ENCODE measurements at regions not wholly inside any gene's neighbourhood (a gene's known extent, or its start where the extent isn't known, plus 50 kb on each side); places are given as distances from the start of the nearest gene placed in this dataset.
"Not testable (repeated sequence)": the region's sequence is repeated elsewhere in the genome, so short reads cannot be mapped to it uniquely, and the experiment has no call there.

DNA sequence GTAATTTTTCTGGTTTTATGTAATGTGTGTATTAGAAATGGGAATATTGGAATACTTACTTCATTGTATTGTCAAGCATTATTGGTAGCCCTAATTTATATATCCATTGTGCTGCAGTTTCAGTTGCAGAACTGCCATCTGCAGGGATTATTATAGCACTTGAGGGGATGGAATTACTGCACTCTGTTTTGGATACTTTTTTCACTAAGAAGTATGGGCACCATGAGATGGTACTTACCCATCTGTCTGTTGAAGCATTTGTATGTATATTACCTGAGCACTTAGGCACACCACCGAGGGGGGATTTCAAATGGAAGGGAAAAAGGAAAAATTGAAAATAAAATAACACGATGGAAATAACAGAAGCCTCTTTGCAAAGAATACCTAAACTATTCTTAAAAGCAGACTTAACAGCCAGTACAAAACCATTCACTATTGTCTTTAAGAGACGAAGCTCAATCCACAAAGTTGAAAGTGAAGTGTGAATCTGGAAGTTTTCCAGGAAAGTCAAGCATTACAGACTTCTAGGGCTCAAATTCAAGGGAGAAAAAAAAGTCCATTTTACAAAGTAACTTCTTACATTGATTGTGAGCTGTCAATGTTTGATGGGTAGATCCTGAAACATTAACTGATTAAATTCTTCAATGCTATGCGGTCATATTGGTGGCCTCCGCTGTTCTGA, 318.7 kb downstream of the SOX4 start:
- DNase-seq (ENCODE audit: low spot score) = no peak

DNA sequence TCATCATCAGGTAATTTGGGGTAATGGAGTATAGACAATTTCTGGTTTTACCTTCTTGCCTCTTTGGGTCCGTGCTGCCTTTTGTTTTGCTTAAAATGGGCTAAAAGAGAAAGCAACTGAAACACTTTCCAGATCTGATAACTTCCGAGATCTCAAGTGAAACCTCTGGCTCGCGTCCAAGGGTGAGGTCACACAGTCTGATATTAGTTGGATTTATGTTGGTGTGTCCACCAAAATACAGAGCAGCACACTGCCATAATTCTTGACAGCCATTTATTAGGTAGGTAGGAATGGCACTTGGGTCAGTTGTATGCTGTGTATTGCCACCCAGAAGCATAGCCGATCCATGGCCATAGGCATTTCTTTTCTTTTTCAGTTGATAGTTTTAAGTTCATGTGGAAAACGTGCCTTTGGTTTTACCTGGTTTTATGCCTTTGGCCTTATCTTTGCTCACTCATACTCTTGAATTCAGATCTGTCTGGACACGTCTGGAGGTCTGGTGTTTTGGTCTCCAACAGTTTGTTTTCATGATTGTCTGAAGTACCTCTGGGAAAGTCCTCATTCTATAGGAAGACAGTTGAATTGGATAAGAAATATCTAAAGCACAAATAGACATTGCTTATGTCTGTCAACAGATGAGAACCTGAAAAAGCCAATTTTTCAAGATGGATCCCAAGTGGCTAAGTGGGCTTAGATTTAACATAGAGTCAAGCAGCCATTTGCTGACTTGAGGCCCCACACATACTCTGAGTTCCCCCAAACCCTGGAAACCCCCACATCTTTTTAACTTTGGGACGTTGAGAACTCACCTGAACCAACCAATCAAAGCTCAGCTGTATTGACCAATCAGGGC, 320.8 kb downstream of the SOX4 start:
- DNase-seq (ENCODE audit: low spot score) = no peak

DNA sequence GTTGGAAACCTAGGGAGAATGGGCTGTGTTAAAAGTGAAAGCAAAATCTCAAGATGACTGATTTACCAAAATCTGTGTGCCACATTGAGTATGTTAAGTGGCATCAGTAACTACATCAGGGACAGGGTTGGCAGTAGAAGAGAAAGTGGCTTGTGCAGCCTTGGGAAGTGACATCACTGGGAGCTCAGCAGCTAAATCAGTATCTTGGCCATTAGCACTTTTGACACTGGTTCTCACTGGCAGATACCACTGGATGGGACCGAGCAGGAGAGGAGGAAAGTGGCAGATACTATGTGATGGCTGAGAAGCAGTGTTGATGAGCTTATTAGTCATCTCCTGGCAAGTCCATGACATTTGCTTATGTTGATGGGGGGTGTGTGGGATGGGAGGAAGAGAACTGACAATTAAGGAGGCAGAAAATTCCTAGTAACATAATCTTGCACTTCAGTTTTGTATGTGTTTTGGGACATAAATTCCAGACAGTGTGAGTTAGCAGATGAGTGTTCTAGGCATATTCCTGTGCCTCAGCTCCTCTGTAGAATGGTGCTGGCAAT, 322.2 kb downstream of the SOX4 start:
- DNase-seq (ENCODE audit: low spot score) = no peak

DNA sequence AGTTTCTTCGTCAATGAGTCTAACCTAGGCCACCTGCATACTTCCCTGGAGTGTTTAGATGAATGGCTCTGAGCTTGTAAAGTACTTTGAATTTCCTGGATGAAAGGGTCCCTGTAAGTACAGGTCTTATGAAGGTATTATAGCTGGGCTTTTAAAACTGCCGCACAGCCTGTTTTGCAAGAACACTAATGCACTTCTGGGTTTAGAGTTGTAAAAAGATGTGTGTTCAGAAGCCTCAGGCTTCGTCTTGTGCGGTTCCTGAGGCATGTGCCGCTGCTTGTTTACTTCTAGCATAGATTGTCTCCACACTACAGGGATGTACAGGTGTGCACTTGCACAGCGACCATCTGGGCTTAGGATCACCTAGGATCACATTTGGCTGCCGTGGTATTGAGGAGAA, 324.5 kb downstream of the SOX4 start:
- no peak for DNase-seq (ENCODE audit: low spot score)

DNA sequence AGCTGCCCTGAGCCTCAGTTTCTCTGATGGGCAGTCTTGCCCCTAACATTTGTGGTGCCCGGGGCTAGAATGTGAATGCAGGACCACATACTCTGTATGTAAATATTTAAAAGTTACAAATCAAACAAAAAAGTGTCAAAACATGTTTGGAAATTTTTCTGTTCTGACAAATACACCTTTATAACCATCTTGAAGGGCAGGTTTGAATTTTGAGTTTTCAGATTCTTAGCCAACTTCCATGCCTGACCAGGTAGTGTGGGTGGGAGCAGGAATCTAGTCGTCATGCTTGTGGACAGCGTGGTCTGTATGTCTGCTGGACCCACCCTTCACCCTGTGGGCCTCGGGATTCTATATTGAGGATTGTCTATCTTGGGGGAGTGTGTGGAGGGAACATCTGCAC, 325.1 kb downstream of the SOX4 start:
- no peak for DNase-seq (ENCODE audit: low spot score)

DNA sequence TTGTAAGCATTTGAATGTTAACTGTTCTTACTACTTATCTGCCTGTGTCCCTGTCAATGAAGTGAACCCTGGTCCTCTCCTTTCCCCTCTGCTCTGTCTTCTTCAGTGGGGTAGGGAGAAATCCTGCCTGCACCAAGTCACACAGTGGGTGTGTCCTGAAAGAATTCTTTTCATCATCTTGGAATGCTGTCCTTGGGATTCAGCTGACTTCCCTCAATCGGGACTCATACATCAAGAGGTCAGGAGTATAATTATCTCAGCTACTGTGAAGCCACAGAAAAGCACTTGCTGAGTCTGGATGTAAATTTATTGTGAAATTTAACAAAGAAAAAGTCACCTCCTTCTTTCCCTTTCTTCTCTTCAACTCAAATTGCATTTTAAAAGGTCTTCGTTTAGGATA, 328.5 kb downstream of the SOX4 start:
- no peak for DNase-seq (ENCODE audit: low spot score)

DNA sequence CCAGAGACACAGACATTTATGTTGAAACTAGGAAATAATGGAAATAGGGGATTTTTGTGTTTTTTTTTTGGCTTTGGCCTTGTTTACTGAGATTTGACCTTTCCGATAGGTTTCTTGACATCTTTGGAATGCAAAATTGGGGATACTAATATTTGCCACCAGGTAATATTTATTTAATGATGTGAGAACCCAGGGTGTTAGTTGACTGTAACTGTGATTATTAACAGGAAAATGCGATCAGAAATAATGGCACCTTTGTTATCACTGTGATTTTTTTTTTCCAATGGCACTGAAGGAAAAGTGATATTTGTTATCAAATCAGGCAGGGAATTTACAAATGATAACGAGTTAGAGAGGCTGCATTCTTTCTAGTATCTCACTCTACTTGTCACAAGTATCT, 330.5 kb downstream of the SOX4 start:
- no peak for DNase-seq (ENCODE audit: low spot score)

DNA sequence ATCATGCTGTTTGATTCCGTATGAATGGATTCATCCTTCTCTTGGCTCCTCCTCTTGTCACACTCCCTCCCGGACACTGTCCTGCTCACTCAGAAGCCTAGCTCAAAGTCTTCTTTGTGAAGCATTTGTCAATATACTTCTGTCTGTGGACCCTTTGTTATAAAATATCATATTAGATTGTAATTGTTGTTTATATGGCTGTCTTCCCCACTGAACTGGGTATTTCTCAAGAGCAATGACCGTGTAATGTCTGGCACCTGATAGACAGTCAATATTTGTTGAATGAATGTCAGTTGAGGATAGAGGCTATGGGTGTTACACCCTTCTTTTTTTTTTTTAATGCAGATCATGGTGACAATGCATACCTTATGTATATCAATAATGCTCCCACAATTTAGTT, 335.3 kb downstream of the SOX4 start:
- DNase-seq (ENCODE audit: low spot score) = no peak

DNA sequence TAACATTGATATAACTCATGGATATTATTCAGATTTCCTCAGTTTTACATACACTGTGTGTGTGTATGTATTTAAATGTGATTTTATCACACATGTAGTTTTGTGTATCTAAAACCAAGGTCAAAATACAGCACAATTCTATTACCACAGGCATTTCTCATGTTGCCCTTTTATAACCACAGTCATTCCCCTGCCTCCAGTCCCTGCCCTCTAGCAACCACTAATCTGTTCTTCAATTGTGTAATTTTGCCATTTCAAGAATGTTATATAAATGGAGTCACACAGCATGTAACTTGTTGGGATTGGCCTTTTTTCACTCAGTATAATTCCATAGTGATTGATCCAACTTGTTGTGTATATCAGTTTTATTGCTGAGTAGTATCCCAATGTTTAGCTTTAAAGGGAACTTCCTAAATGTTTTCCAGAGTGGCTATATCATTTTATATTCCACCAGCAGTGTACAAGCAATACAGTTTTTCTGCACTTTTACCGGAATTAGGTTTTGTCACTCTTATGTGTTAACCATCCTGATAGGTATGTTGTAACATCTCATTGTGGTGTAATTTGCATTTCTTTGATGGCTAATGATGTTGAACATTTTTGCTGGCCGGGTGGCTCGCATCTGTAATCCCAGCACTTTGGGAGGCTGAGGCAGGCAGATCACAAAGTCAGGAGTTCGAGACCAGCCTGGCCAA, 338.2 kb downstream of the SOX4 start:
- DNase-seq (ENCODE audit: low spot score) = no peak

DNA sequence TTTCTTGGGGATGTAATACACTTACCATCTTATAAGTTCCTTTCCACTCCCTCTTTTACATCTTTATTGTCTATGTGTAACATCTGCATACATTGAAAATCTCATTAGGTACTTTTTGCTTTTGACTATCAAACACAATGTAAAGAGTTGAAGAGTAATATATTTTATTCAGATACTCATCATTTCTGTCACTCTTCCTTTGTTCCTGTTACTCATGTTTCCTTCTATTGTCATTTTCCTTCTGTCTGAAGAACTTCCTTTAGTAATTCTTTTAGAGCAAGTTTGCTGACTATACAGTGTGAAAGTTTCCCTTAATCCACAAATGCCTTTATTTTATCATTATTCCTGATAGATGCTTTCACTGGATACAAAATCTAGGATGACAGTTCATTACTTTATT, 339.8 kb downstream of the SOX4 start:
- DNase-seq (ENCODE audit: low spot score) = no peak

DNA sequence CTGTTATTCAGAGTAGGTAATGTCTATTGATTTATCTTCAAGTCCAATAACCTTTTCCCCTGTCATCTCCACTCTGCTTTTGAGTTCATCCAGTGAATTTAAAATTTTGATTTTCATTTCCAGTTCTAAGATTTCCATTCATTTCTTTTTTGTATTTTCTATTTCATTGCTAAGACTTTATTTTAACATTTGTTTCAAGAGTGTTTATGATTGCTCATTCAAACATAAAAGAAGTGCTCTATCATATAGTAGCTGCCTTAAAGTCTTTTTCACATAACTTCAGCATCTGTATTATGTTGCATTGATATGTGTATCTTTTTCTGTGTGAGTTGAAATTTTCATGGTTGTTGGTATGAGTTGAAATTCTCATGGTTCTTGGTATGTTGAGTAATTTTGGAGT, 341.6 kb downstream of the SOX4 start:
- DNase-seq (ENCODE audit: low spot score) = no peak

DNA sequence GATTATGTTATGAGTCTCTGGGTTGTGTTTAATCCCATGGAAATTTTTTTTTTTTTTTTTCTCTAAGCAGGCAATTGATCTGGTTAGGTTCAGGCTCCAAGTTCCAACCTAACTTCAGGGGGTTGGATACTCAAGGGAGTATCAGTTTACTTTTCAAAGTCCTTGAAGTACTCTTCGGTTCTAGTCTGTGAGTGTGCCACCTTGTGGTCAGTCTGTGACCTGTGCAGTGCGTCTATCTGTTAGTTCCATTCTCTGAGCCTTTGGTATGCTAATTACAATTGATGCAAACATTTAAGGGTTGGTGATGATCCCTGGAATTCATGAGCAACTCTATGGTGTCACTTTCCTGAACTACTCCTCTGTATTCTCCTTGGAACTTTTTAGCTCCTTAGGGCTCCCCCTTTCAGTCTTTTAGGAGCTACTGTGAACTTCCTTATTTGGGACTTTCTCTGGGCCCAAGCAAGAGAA, 342.0 kb downstream of the SOX4 start:
- DNase-seq (ENCODE audit: low spot score) = no peak

DNA sequence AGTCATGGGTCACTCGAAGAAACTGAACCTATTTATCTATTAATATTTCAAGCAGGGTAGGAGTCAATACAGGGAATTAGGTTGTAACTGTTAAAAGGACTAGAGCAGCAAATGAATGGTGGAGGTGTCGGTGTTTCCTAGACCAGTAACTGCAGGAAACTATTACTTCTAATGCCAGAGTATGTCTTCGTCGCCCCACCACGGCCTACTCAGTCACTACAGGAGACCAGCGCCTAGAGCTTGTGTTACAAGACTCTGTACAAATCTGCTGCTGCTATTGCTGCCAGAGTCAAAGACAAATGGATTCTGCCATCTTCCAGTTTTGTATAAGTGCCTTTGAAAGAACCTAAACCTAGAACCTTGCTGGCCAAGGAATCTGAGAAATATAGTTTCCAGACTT, 343.9 kb downstream of the SOX4 start:
- no peak for DNase-seq (ENCODE audit: low spot score)

DNA sequence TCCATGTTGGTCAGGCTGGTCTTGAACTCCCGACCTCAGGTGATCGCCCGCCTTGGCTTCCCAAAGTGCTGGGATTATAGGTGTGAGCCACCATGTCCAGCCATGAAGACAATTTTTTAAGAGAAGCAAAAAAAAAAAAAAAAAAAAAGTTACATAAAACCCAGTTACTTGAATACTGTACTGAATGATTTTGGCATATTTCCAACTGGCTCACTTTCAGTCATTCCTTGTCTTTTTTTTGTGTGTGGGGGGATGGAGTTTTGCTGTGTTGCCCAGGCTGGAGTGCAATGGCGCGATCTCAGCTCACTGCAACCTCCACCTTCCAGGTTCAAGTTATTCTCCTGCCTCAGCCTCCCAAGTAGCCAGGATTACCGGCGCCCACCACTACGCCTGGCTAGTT, 345.5 kb downstream of the SOX4 start:
- DNase-seq (ENCODE audit: low spot score) = not testable (repeated sequence)

DNA sequence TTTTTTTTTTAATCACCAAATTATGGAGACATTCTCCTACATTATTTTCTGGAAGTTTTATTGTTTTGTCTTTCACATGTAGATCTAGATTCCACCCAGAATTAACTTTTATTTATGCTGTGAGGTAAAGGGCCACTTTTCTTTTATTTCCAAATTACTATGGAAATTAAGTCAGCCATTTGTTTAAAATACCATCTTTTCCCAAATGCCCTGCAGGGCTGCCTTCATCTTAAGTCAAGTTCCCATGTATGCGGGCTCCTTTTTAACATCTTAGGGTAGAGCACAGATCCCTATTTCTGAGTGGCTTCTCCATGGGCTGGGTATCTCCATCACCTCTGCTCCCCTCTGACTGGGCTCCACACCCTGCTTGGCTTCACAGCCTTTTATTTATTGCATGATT, 348.4 kb downstream of the SOX4 start:
- DNase-seq (ENCODE audit: low spot score) = no peak

DNA sequence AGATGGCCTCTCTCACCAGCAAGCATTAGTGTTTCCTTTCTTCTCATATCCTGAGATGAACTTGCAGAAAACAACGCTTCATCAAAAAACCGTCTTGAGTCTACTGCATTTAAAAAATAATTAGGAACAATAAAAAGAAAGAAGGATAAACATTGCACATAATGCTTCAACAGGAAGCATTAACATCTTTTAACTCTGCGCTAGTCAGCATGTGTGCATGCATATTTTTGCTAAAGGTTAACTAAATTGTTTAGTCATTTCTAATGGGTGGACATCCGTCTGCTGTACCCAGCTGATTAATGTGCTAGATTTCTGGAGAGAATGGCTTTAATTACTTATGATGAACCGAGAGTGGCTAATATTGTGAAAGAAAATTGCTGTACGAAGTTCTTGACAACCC, 349.3 kb downstream of the SOX4 start:
- no peak for DNase-seq (ENCODE audit: low spot score)

DNA sequence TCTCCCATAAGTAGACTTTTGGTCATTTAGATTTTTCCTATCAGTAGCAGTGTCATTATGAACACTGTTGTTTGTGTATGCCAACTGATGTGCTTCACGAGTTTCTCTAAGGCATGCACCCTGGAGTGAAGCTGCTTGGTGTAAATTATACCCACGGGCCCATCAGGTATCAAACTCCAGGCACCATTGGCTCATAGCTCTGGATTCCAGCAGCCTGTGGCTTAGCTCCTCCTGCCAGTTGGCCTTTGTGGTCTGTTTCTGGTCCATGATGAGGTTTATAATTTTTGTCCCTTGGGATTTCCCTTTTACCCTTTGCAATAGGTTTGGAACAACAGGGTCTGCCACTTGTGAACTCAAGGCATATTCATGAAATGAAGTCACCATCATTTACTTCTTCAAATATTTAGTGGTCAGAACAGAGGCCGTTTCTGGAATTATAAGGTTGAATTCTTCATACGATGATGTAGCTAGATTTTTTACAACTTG, 350.5 kb downstream of the PRL start:
- no peak for DNase-seq (ENCODE audit: low spot score)

DNA sequence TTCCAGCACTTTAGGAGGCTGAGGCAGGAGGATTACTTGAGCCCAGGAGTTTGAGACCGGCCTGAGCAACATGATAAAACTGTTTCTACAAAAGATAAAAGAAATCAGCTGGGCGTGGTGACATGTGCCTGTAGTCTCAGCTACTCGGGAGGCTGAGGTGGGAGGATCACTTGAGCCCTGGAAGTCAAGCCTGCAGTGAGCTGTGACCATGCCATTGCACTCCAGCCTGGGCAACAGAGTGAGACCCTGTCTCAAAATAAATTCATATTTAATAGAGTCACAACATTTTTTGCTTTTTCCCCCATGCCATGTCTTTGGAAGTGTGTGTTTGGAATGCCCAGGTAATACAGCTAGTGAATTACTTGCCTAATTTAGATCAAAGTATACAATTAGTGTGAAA, 349.6 kb downstream of the PRL start:
- not testable (repeated sequence) for DNase-seq (ENCODE audit: low spot score)

DNA sequence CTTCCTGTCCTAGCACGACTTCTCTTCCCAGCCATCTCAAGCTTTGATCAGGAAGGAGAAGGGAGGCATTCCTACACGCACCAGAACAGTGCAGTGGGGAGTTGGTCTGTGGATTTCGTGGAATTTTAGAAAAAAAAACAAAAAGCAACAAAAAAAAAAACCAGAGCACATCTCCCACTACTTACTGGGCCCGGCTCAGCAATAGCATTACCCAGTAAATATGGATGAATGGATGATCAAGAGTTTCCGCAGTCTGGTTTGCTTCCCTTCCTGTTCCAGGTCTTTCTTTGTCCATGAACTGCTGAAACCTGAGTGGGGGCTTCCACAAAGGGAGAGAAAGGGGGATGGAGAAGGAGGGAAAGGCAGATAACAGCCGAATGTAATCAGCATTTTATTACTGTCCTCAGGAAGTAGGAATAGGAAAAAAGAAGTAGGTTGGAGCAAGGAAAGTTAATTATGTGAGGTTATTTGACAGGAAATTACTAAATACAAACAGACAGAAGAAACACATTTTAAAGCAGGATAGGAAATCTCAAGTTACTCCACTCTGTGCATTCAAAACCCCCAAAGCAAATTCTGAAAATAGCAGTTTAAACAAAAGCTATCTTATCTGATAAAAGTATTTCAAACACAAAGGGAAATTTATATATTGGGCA, 349.0 kb downstream of the PRL start:
- no peak for DNase-seq (ENCODE audit: low spot score)

DNA sequence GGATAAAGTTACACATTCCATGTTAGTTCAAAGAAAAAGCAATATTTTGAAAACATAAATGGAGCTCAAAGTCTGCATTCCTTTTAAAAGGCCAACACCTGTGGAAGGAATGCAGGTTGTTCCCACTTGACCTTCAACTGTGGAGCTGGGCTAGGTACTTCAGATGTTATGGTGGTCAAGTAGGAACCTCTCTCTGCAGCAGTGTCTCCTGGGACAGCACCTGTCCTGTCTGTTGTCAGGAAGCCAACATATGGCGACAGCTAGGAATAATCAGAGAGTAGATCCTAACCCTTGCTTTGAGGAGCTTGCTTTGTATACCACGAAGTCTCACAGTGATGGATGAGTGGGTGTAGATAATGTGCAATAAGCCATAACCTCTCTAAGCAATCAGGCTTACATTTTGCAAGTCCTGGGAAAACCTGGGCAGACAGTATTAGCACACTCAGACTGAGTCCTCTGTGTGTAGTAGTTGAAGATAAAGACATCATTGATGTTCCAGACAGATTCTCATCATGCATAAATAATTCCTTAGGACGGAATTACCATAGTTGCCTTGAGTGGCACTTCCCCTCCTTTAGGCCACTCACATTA, 347.5 kb downstream of the PRL start:
- no peak for DNase-seq (ENCODE audit: low spot score)

DNA sequence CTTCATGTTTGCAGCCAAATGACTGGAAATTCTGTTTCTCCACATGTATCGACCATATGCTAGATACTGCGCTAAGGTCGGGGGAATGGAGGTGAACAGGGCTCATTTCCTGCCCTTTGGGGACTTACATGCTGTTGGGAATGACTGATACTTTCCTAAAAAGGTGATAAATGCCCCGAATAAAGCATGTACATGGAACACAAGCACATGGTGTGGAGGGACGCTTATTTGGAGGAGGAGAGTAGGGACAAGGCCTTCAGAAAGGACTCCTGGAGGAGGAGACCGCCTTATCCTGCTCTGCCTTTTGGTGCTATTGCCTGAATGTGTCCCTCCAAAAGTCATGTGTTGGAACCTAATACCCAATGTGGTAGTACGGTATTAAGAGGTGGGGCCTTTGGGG, 344.5 kb downstream of the PRL start:
- DNase-seq (ENCODE audit: low spot score) = no peak
